AG09319 (cell line): ENCODE measurements at regions not wholly inside any gene's neighbourhood (a gene's known extent, or its start where the extent isn't known, plus 50 kb on each side); places are given as distances from the start of the nearest gene placed in this dataset.

Experiments used
- DNase-seq: peaks from one replicate; pipeline ENCODE4 v3.0.0-alpha.2; 2010; ENCODE audit warnings: low read depth; ENCODE audit errors: extremely low read depth
- TF ChIP-seq, protein P1 (sequence below): IDR thresholded peaks from 2 replicates; pipeline ENCODE4 v1.5.1; 2011; ENCODE audit warnings: low read depth, mild to moderate bottlenecking, inconsistent platforms, low read length, moderate library complexity

DNA sequence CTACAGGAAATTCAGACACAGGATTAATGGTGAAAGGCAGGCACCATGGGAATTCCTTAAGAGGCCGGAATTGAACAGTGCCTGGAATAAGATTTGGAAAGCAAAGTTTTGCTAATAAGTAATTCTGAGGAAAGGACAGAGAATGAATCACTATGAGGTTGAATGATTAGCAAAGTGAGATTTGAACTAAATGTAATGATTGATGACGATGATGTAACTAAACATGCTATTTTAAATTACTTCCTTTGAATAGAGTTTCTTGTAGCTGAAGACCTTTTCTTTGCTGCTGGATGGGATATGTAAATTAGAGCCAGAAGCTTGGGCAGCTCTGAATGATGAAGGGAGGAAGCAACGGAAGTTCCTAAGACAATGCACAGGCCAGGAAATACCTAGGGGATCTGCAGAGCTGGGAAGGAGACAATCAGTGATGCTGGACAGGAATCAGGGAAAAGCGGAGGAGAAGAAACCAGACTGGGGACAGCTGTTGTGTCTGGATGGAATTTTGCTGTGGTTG lies 482.0 kb downstream of the PSAT1 start:
- TF ChIP-seq, protein P1, sequence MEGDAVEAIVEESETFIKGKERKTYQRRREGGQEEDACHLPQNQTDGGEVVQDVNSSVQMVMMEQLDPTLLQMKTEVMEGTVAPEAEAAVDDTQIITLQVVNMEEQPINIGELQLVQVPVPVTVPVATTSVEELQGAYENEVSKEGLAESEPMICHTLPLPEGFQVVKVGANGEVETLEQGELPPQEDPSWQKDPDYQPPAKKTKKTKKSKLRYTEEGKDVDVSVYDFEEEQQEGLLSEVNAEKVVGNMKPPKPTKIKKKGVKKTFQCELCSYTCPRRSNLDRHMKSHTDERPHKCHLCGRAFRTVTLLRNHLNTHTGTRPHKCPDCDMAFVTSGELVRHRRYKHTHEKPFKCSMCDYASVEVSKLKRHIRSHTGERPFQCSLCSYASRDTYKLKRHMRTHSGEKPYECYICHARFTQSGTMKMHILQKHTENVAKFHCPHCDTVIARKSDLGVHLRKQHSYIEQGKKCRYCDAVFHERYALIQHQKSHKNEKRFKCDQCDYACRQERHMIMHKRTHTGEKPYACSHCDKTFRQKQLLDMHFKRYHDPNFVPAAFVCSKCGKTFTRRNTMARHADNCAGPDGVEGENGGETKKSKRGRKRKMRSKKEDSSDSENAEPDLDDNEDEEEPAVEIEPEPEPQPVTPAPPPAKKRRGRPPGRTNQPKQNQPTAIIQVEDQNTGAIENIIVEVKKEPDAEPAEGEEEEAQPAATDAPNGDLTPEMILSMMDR, result no peak
- no peak for DNase-seq

DNA sequence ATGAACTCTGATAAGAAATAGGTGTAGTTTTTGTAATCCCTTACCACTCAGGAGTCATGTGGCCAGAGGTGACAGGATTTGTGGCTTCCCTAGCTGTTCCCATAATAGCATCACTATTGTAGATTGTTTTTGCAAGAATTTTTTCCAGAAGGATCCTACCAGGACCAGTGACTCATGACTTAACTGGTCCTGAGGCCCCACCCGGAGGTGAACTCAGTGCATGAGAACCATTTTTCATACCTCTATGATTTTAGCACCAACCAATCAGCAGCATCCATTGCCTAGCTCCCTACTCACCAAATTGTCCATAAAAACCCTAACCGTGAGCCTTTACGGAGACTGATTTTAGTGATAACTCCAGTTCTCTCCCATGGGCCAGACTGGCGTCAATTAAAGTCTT lies 484.8 kb downstream of the PSAT1 start:
- TF ChIP-seq, protein P1, result no peak
- no peak for DNase-seq

DNA sequence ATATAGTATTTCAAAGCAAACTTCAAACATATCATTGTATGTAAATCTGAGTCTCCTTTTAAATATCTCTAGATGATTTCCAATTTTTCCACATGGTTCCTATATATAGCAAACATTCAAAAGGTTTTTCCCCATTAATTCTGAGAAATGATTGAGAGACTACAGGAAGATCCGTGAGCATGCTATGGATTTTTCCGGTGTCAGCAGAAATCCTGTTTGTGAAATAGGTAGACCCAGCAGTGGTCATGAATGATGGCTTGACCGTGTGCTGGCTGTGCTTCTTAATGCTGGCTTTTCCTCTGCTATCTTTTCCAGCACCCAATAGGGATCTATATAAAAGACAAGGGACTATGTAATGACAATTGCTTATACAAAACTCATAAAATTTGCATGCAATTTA lies 485.3 kb downstream of the PSAT1 start:
- no peak for DNase-seq
- TF ChIP-seq, protein P1, result no peak

DNA sequence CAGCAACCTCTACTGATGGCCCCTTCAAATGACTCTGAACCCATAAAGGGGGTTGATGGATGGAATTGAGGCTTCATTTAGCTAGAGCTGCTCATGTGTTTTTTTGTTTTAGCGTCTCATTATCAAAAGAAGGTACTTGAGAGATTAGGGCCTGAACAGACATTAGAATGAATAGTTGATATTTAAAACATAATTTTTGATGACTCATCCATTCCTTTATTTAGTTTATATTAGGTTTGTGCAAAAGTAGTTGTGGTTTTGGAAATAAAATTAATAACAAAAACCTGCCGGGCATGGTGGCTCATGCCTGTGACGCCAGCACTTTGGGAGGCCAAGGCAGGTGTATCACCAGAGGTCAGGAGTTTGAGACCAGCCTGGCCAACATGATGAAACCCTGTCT lies 485.9 kb downstream of the PSAT1 start:
- TF ChIP-seq, protein P1, result no peak
- DNase-seq, result no peak

DNA sequence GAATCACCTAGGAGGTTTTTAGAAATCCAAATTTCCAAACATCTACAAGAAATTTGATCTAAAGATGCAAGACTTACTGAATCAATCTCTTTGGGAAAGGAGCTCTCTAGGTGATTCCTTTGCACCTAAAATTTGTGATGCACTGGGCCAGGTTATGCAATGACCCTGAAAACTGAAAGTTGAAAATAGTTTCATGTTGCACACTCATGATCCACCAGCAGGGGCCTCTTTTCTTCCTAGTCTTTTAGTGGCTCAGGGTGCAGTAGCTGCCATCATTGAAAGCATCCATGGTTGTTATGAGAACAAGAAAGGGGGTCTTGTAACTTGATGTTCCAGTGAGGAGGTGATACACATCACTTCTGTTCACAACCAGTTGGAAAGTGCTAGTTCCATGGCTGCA lies 486.8 kb downstream of the PSAT1 start:
- TF ChIP-seq, protein P1, result no peak
- no peak for DNase-seq

DNA sequence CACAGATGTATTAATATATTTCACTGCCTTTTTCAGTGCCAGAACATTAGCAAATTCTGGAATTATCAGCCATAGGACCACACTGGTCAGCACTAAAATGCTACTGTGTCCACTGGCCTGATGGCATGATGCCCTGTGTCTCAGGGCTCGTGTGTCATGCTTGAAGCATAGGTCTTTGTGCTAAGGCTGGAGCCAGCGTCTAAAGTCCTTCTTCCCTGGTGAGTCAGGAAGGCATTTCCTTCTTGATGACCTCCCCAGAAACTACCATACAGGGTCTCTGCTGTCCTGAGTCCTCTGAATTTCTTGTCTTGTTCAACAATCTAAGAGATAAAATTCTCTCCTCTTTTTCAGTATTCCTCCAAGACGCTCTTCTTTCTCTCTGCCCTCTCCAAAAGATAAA lies 489.9 kb downstream of the PSAT1 start:
- TF ChIP-seq, protein P1, result no peak
- DNase-seq, result no peak

DNA sequence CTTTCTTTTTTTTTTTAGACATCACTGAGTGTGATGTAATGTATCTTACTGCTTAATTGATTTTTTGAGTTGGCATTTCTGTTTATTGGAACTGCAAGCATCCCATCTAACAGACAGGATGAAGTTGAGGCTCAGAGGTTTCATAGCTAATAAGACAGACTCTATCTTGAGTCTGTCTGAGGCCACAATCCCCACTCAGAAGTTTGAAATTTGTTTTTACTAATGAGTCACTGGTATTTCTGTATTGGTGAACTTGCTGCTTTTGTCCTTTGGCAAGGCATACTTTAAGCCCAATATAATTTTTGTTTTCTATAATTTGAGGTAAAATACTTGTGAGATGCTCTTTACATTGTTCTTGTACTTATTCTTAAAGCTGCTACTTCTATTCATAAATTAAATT lies 491.2 kb downstream of the PSAT1 start:
- DNase-seq, result no peak
- TF ChIP-seq, protein P1, result no peak
